ENCODE measurements at regions not wholly inside any gene's neighbourhood (a gene's known extent, or its start where the extent isn't known, plus 50 kb on each side); places are given as distances from the start of the nearest gene placed in this dataset.
"Not testable (repeated sequence)": the region's sequence is repeated elsewhere in the genome, so short reads cannot be mapped to it uniquely, and the experiment has no call there.

DNA sequence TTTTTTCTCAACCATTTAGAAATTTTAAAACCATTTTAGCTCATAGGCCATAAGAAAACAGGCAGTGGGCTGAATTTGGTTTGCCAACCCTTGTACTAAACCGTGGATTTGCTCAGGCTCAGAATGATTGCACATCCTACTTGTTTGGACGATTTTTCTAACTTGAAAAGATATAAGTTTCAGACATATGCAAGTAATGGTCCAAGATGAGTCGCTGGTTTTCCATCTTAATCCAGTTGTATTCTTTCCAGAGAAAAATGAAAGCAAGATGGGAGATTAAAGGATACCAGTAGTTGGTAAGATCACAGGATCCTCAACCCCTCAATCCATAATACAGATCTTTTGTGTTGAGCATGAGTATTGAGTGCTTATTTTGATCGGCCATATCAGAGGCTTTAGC lies 250.9 kb downstream of the TINAG start:
- Mint-ChIP-seq H3K4me3 (no peak overlapping the region), H3K9me3 (peaks cover 6% of the 10 kb centered on the region), H3K27me3 (ENCODE audit: low read depth) (no peaks in the 10 kb centered on the region), H3K27ac (no peak overlapping the region), H3K4me1 (no peaks in the 10 kb centered on the region), H3K36me3 (ENCODE audit: low read depth) (no peaks in the 10 kb centered on the region)
- TF ChIP-seq, protein P1, sequence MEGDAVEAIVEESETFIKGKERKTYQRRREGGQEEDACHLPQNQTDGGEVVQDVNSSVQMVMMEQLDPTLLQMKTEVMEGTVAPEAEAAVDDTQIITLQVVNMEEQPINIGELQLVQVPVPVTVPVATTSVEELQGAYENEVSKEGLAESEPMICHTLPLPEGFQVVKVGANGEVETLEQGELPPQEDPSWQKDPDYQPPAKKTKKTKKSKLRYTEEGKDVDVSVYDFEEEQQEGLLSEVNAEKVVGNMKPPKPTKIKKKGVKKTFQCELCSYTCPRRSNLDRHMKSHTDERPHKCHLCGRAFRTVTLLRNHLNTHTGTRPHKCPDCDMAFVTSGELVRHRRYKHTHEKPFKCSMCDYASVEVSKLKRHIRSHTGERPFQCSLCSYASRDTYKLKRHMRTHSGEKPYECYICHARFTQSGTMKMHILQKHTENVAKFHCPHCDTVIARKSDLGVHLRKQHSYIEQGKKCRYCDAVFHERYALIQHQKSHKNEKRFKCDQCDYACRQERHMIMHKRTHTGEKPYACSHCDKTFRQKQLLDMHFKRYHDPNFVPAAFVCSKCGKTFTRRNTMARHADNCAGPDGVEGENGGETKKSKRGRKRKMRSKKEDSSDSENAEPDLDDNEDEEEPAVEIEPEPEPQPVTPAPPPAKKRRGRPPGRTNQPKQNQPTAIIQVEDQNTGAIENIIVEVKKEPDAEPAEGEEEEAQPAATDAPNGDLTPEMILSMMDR (IDR thresholded peaks at IDR 0.05; ENCODE audit: unreplicated experiment in 3 of 3), result no peak

DNA sequence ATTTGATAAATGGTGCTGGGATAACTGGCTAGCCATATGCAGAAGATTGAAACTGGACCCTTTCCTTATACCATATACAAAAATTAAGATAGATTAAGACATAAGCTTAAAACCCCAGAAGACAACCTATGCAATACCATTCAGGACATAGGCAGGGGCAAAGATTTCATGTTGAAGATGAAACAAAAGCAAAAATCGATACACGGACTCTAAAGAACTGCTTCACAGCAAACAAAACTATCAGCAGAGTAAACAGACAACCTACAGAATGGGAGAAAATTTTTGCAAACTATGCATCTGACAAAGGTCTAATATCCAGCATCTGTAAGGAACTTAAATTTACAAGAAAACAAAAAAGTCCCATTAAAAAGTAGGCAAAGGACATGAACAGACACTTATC lies 255.9 kb downstream of the TINAG start:
- H3K9me3 Mint-ChIP-seq; H3K36me3 Mint-ChIP-seq (ENCODE audit: low read depth); H3K4me3 Mint-ChIP-seq; H3K27me3 Mint-ChIP-seq (ENCODE audit: low read depth); H3K4me1 Mint-ChIP-seq; H3K27ac Mint-ChIP-seq: not testable (repeated sequence)

DNA sequence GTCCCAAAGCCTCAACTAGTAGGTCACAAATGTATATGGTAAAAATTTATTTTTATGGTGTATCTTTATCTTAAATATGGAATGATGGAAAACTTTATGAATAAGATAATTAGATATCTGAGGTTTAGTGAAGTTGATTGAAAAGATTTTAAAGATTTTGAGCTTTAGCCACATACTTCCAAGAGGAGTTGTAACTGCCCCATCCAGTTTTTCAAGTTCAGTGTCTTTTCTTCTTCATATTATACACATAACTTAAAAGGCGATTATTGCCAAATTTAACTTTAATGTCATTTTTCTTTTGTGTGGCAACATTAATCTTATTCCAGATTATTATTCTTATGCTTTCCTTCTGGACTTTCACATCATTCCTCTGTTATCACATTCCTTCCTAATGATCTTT lies 266.4 kb downstream of the TINAG start:
- no peaks in the 10 kb centered on the region for H3K27me3 Mint-ChIP-seq (ENCODE audit: low read depth)
- H3K27ac Mint-ChIP-seq, result no peak overlapping the region
- TF ChIP-seq, protein P1 (IDR thresholded peaks at IDR 0.05; ENCODE audit: unreplicated experiment in 3 of 3), result no peak

DNA sequence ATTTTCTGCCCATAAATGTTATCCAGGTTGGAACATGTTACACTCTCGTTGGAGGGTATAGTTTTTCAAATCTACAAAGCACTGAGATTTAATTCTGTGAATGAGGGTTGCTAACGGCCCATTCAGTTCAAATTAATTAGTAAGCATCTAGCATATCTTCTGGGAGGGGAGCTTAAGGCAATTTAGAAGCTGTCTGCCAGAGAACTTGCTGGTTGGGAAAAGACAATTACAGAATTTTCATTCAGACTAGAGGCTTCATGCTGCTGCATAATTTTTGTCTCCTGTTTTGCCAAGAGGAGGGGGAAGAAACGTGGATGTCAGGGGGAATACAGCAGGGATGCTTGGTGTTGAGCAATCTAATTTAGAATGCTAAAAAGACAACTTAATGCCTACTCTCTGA lies 268.3 kb upstream of the FAM83B start:
- H3K4me3 Mint-ChIP-seq, result no peak overlapping the region
- no peaks in the 10 kb centered on the region for H3K27me3 Mint-ChIP-seq (ENCODE audit: low read depth)
- no peaks in the 10 kb centered on the region for H3K4me1 Mint-ChIP-seq
- H3K9me3 Mint-ChIP-seq, result peaks cover 4% of the 10 kb centered on the region
- TF ChIP-seq, protein P1 (IDR thresholded peaks at IDR 0.05; ENCODE audit: unreplicated experiment in 3 of 3), result no peak
- peak overlapping the region; percentile 41 to 80 (median 63) for H3K27ac Mint-ChIP-seq
- H3K36me3 Mint-ChIP-seq (ENCODE audit: low read depth), result no peaks in the 10 kb centered on the region

More for the DNA sequence above, 266.4 kb downstream of the TINAG start:
- Mint-ChIP-seq H3K4me1 (no peaks in the 10 kb centered on the region), H3K36me3 (ENCODE audit: low read depth) (no peaks in the 10 kb centered on the region), H3K9me3 (peaks cover 4% of the 10 kb centered on the region), H3K4me3 (no peak overlapping the region)

DNA sequence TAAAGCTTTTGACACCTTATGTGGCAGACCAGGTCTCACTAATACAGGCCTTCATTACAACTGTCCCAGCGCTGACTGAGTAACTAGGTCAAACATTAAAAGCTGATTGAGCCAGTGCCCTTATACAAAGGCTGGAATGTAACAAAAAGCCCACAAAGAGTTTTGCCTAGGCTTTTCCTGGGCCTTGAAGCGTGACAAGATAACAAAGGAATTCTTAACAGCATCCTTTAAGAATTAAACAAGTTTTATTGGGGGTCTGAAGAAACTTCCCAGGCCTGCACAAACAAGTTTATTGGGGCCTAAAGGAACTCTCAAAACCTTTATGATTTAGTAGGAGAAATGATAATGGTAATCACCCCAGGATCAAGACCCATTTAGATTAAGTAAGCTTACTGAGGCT lies 267.6 kb upstream of the FAM83B start:
- Mint-ChIP-seq H3K4me3 (no peak overlapping the region), H3K4me1 (no peaks in the 10 kb centered on the region), H3K27me3 (ENCODE audit: low read depth) (no peaks in the 10 kb centered on the region), H3K36me3 (ENCODE audit: low read depth) (no peaks in the 10 kb centered on the region), H3K27ac (peak overlapping the region; percentile 16 to 71 (median 63)), H3K9me3 (no peaks in the 10 kb centered on the region)
- TF ChIP-seq, protein P1 (IDR thresholded peaks at IDR 0.05; ENCODE audit: unreplicated experiment in 3 of 3), result no peak

DNA sequence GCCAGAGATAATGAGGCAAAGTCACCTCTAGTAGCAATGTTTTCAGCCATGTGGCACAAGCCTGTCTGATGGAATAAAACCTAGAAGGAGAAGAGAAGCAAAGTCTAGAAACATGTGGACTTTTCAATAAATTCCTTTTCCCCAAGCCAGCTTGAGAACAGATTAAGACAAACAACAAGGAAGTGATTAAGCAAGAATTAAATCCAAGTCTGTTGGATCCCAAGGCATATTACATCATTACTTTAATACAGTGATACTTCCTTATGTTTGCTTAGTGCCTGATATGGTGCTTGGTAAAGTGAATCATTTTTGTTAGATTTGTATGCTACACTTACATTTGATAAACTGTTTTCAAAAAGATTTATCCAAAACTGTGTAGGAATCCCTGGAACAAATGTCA lies 260.3 kb upstream of the FAM83B start:
- H3K27ac Mint-ChIP-seq, result no peak overlapping the region
- TF ChIP-seq, protein P1 (IDR thresholded peaks at IDR 0.05; ENCODE audit: unreplicated experiment in 3 of 3), result no peak
- H3K4me1 Mint-ChIP-seq, result no peaks in the 10 kb centered on the region
- H3K4me3 Mint-ChIP-seq, result no peak overlapping the region
- peaks cover 3% of the 10 kb centered on the region for H3K9me3 Mint-ChIP-seq
- H3K27me3 Mint-ChIP-seq (ENCODE audit: low read depth), result no peaks in the 10 kb centered on the region
- H3K36me3 Mint-ChIP-seq (ENCODE audit: low read depth), result no peaks in the 10 kb centered on the region

All from nephron (organoid).